Right lobe of liver (tissue), 4 donors: ENCODE measurements at regions not wholly inside any gene's neighbourhood (a gene's known extent, or its start where the extent isn't known, plus 50 kb on each side); places are given as distances from the start of the nearest gene placed in this dataset.

Experiments used
- CTCF ChIP-seq, 4 donors: fragments of 200-600 bp in 3 of 4; fragments of 450-650 bp in 1 of 4; IDR thresholded peaks; one replicate each; pipeline versions ENCODE4 v1.5.1 to v1.8.0; 2016 to 2022; ENCODE audit warnings: antibody characterized with exemption in 4 of 4, mild to moderate bottlenecking in 2 of 4
- POLR2A ChIP-seq: fragments of 450-650 bp; IDR thresholded peaks from one replicate; pipeline ENCODE4 v1.6.1; 2017; ENCODE audit warnings: antibody characterized with exemption, mild to moderate bottlenecking
- donor health status: DM: no; HTN: no; CAD: no.
- donor health status: DM: no; HTN: no; CAD: no.
- donor health status: DM: no; HTN: yes; CAD: no.

- TF ChIP-seq CTCF (IDR thresholded peaks at IDR 0.05) (no peak), POLR2A (no peak)
Observed at GRCh38 chr10:28217848-28218247, 85.0 kb downstream of the MPP7 start.
